Body of pancreas (tissue), 4 donors: ENCODE measurements at regions not wholly inside any gene's neighbourhood (a gene's known extent, or its start where the extent isn't known, plus 50 kb on each side); places are given as distances from the start of the nearest gene placed in this dataset.

Experiments used
- ATAC-seq: fragments of 150-250 bp; one replicate; pipeline ENCODE4 v1.9.1; 2016
- DNase-seq, 4 donors: peaks; one replicate each; pipeline ENCODE4 v3.0.0-alpha.2; 2019
- H3K27ac ChIP-seq, 4 donors: fragments of 200-600 bp; sonication (generic); 1 replicate in 3 of 4; 2 replicates in 1 of 4; pipeline versions ENCODE4 v1.5.1 to v1.6.1; 2016 to 2019; ENCODE audit warnings: mild to moderate bottlenecking in 1 of 4, mixed read lengths in 1 of 4, moderate library complexity in 1 of 4
- H3K27me3 ChIP-seq, 2 donors: fragments of 200-600 bp; sonication (generic); one replicate each; pipeline ENCODE4 v1.6.0; 2016; ENCODE audit warnings: mild to moderate bottlenecking in 1 of 2
- H3K36me3 ChIP-seq, 2 donors: fragments of 200-600 bp; sonication (generic); replicated peaks in 1 of 2; 2 replicates each; pipeline ENCODE4 v1.5.1; 2016; ENCODE audit warnings: low read depth in 2 of 2; ENCODE audit not compliant: insufficient read depth in 1 of 2
- H3K4me1 ChIP-seq: fragments of 200-600 bp; sonication (generic); one replicate; pipeline ENCODE4 v1.6.0; 2016
- H3K4me3 ChIP-seq, 2 donors: fragments of 200-600 bp; sonication (generic); 1 replicate in 1 of 2; 2 replicates in 1 of 2; pipeline ENCODE4 v1.5.1; 2016 to 2019
- H3K9me3 ChIP-seq, 3 donors: fragments of 200-600 bp; sonication (generic); 1 replicate in 2 of 3; 2 replicates in 1 of 3; pipeline ENCODE4 v1.5.1; 2016
- CTCF ChIP-seq, 7 experiments: fragments of 450-650 bp in 4 of 7; fragments of 200-600 bp in 3 of 7; sonication (generic) in 3 of 7; IDR thresholded peaks; one replicate each; pipeline ENCODE4 v1.5.1; 2016 to 2019; ENCODE audit warnings: antibody characterized with exemption in 7 of 7
- POLR2A ChIP-seq, 3 donors: fragments of 450-650 bp; IDR thresholded peaks; one replicate each; pipeline ENCODE4 v1.6.1; 2016; ENCODE audit warnings: antibody characterized with exemption in 3 of 3, mild to moderate bottlenecking in 2 of 3
- WGBS, 2 donors: methylation state at CpG; one replicate each; pipeline ENCODE4 v1.1.5; 2017; 5-methylcytosine and 5-hydroxymethylcytosine counted together
- intact Hi-C: fragments of 100-400 bp; cut with DNase I; formaldehyde crosslinking; loops from one replicate; pipeline ENCODE4 v1.15.1; 2023

GRCh38 chr9:75607521-75607920, 283.0 kb upstream of the PCSK5 start:
- Histone ChIP-seq H3K36me3 (no peaks in the 10 kb centered on the region), H3K4me3 (no peak overlapping the region), H3K27me3 (no peaks in the 10 kb centered on the region), H3K9me3 (no peaks in the 10 kb centered on the region), H3K4me1 (no peaks in the 10 kb centered on the region), H3K27ac (no peak overlapping the region)
- 51 to 76% methylated on average over 2 of the region's 2 CpGs for WGBS, 2 donors
- intact Hi-C loops, result no loop called here
- DNase-seq (no peak), ATAC-seq (no peak)
- TF ChIP-seq CTCF (IDR thresholded peaks at IDR 0.05) (no peak), POLR2A (IDR thresholded peaks at IDR 0.05) (no peak)

- TF ChIP-seq CTCF (IDR thresholded peaks at IDR 0.05) (no peak), POLR2A (IDR thresholded peaks at IDR 0.05) (no peak)
- no peaks in the 10 kb centered on the region for H3K36me3 ChIP-seq
- no peak overlapping the region for H3K27ac ChIP-seq
- no peaks in the 10 kb centered on the region for H3K27me3 ChIP-seq
- intact Hi-C loops, result no loop called here
- ATAC-seq (no peak), DNase-seq (no peak)
- H3K4me1 ChIP-seq, result no peaks in the 10 kb centered on the region
- H3K4me3 ChIP-seq, result no peak overlapping the region
- no peaks in the 10 kb centered on the region for H3K9me3 ChIP-seq
Observed at GRCh38 chr9:75609401-75609800, 281.1 kb upstream of the PCSK5 start.

- ATAC-seq (no peak), DNase-seq (no peak)
- no peaks in the 10 kb centered on the region for H3K36me3 ChIP-seq
- 39 to 42% methylated on average over 1 of the region's 1 CpG for WGBS, 2 donors
- intact Hi-C loops, result no loop called here
- no peaks in the 10 kb centered on the region for H3K27me3 ChIP-seq
- no peaks in the 10 kb centered on the region for H3K4me1 ChIP-seq
- no peak overlapping the region for H3K4me3 ChIP-seq
- no peaks in the 10 kb centered on the region for H3K9me3 ChIP-seq
- H3K27ac ChIP-seq, result no peak overlapping the region
- TF ChIP-seq POLR2A (IDR thresholded peaks at IDR 0.05), result no peak
- TF ChIP-seq CTCF (IDR thresholded peaks at IDR 0.05), result no peak
Observed at GRCh38 chr9:75610246-75610645, 280.2 kb upstream of the PCSK5 start.

GRCh38 chr9:75612205-75612604, 278.3 kb upstream of the PCSK5 start:
- H3K4me1 ChIP-seq, result no peaks in the 10 kb centered on the region
- H3K4me3 ChIP-seq, result no peak overlapping the region
- no peaks in the 10 kb centered on the region for H3K36me3 ChIP-seq
- intact Hi-C loops, result no loop called here
- H3K9me3 ChIP-seq, result no peaks in the 10 kb centered on the region
- DNase-seq (no peak), ATAC-seq (no peak)
- TF ChIP-seq POLR2A (IDR thresholded peaks at IDR 0.05) (no peak), CTCF (IDR thresholded peaks at IDR 0.05) (no peak)
- no peak overlapping the region for H3K27ac ChIP-seq
- H3K27me3 ChIP-seq, result no peaks in the 10 kb centered on the region

- H3K27me3 ChIP-seq, result no peaks in the 10 kb centered on the region
- DNase-seq (no peak), ATAC-seq (no peak)
- 57 to 58% methylated on average over 3 of the region's 3 CpGs for WGBS, 2 donors
- H3K4me3 ChIP-seq, result no peak overlapping the region
- H3K36me3 ChIP-seq, result no peaks in the 10 kb centered on the region
- H3K4me1 ChIP-seq, result no peaks in the 10 kb centered on the region
- H3K9me3 ChIP-seq, result no peaks in the 10 kb centered on the region
- TF ChIP-seq CTCF (IDR thresholded peaks at IDR 0.05) (no peak), POLR2A (IDR thresholded peaks at IDR 0.05) (no peak)
- intact Hi-C loops, result no loop called here
- H3K27ac ChIP-seq, result no peak overlapping the region
Observed at GRCh38 chr9:75612754-75613153, 277.7 kb upstream of the PCSK5 start.
